K562 (cell line): ENCODE measurements at regions not wholly inside any gene's neighbourhood (a gene's known extent, or its start where the extent isn't known, plus 50 kb on each side); places are given as distances from the start of the nearest gene placed in this dataset.

Experiments
- ATAC-seq: fragments of 200-7000 bp; cut with Tn5 transposase; 3 replicates; pipeline ENCODE4 v1.9.1; 2020; ENCODE audit warnings: moderate library complexity
- BruUV-seq: library from RNA; stranded (reverse); fragments of 400-500 nt; replicated peaks from 2 replicates; lab custom pipeline; 2021; lab: Mats Ljungman, UMichigan
- CTCF ChIA-PET: fragments of 300-600 bp; formaldehyde crosslinking; extraction: SDS; loops from one replicate; lab custom pipeline; 2021; ENCODE audit warnings: low intra/inter-chr PET ratio; lab: Yijun Ruan, JAX
- POLR2A ChIA-PET: fragments of 300-600, 350-650 bp; sonication (Branson Sonifier 250); formaldehyde crosslinking; extraction: SDS; loops from one replicate; lab custom pipeline; 2021; ENCODE audit warnings: antibody characterized with exemption, inconsistent platforms; lab: Yijun Ruan, JAX
- DNase-seq, 4 experiments: peaks; one replicate each; pipeline versions ENCODE4 v3.0.0 to v3.0.0-alpha.2; 2011 to 2018; ENCODE audit warnings: low spot score in 3 of 4, mixed read lengths in 3 of 4; ENCODE audit errors: extremely low read depth in 1 of 4
- FAIRE-seq: peaks from 2 replicates; lab custom pipeline; 2011; peaks lifted over from hg19 to GRCh38; lab: Jason Lieb, UNC
- H2AFZ ChIP-seq: 2 replicates; pipeline ENCODE4 v1.6.0; 2011; ENCODE audit warnings: low read depth, low read length, control low read depth, inconsistent platforms
- H3K27ac ChIP-seq: fragments of 200-600 bp; 3 replicates; pipeline ENCODE4 v1.8.0; 2011; ENCODE audit warnings: low read depth, mild to moderate bottlenecking, control low read depth, inconsistent platforms, low read length, moderate library complexity, mixed read lengths; ENCODE audit errors: extremely low read depth
- H3K27me3 ChIP-seq, 2 experiments: fragments of 300-600 bp in 1 of 2; 2 replicates in 1 of 2; 3 replicates in 1 of 2; pipeline versions ENCODE4 v1.6.0 to v1.8.0; 2011; ENCODE audit warnings: inconsistent platforms in 2 of 2, low read length in 2 of 2, mild to moderate bottlenecking in 1 of 2, mixed read lengths in 1 of 2, moderate library complexity in 1 of 2; ENCODE audit not compliant: control insufficient read depth in 2 of 2, insufficient read depth in 2 of 2
- H3K36me3 ChIP-seq: fragments of 300-600 bp; 3 replicates; pipeline ENCODE4 v1.8.0; 2011; ENCODE audit warnings: mild to moderate bottlenecking, low read length, inconsistent platforms; ENCODE audit not compliant: control insufficient read depth, insufficient read depth
- H3K4me1 ChIP-seq, 2 experiments: fragments of 200-600 bp in 1 of 2; replicated peaks in 1 of 2; 2 replicates in 1 of 2; 3 replicates in 1 of 2; pipeline versions ENCODE4 v1.5.1 to v1.8.0; 2011; ENCODE audit warnings: inconsistent platforms in 2 of 2, low read length in 2 of 2, mild to moderate bottlenecking in 1 of 2, mixed read lengths in 1 of 2, moderate library complexity in 1 of 2; ENCODE audit not compliant: control insufficient read depth in 2 of 2, insufficient read depth in 2 of 2
- H3K4me2 ChIP-seq: 2 replicates; pipeline ENCODE4 v1.6.1; 2011; ENCODE audit warnings: low read length, control low read depth, inconsistent platforms, mixed read lengths; ENCODE audit not compliant: insufficient read depth
- H3K4me3 ChIP-seq: fragments of 200-600 bp; sonication (generic), shearing (Covaris generic); 2 replicates; pipeline ENCODE4 v1.5.1; 2016; ENCODE audit warnings: control low read depth, inconsistent platforms
- H3K79me2 ChIP-seq: fragments of 200-600 bp; 3 replicates; pipeline ENCODE4 v1.8.0; 2011; ENCODE audit warnings: low read length, inconsistent platforms; ENCODE audit not compliant: control insufficient read depth, insufficient read depth
- H3K9ac ChIP-seq, 2 experiments: 2 replicates each; pipeline versions ENCODE4 v1.6.0 to v1.6.1; 2011; ENCODE audit warnings: low read depth in 2 of 2, low read length in 2 of 2, control low read depth in 1 of 2, inconsistent platforms in 1 of 2, mild to moderate bottlenecking in 1 of 2, mixed read lengths in 1 of 2; ENCODE audit not compliant: insufficient read depth in 1 of 2
- H3K9me1 ChIP-seq: one replicate; pipeline ENCODE4 v1.6.0; 2011; ENCODE audit warnings: inconsistent platforms, mild to moderate bottlenecking, low read length, moderate library complexity; ENCODE audit not compliant: control insufficient read depth, insufficient read depth
- H3K9me3 ChIP-seq: replicated peaks from 2 replicates; pipeline ENCODE4 v1.5.1; 2011; ENCODE audit warnings: low read depth, low read length, inconsistent platforms; ENCODE audit not compliant: control insufficient read depth, insufficient read depth
- H4K20me1 ChIP-seq: replicated peaks from 2 replicates; pipeline ENCODE4 v1.6.1; 2011; ENCODE audit warnings: low read length, inconsistent platforms, mixed read lengths; ENCODE audit not compliant: control insufficient read depth, insufficient read depth
- CCNT2 ChIP-seq: IDR thresholded peaks from 2 replicates; pipeline ENCODE4 v1.6.1; 2011; ENCODE audit warnings: borderline replicate concordance, low read depth, mild to moderate bottlenecking, moderate library complexity, mixed read lengths, low read length; ENCODE audit not compliant: insufficient read length; ENCODE audit errors: extremely low read depth
- LARP7 ChIP-seq: fragments of 450-650 bp; IDR thresholded peaks from 2 replicates; pipeline ENCODE4 v1.6.1; 2016
- NR3C1 ChIP-seq: sonication (generic); formaldehyde crosslinking; IDR thresholded peaks from 2 replicates; pipeline ENCODE4 v1.8.1; 2022; ENCODE audit warnings: missing genetic modification reagents
- ZFPM2 ChIP-seq: fragments of 250-450 bp; sonication (Bioruptor Pico); IDR thresholded peaks from 2 replicates; pipeline ENCODE4 v1.5.1; 2022; ENCODE audit warnings: mild to moderate bottlenecking
- ZNF217 ChIP-seq: sonication (generic); formaldehyde crosslinking; IDR thresholded peaks from 2 replicates; pipeline ENCODE4 v1.8.0; 2022; ENCODE audit warnings: mild to moderate bottlenecking, missing genetic modification reagents
- ZSCAN29 ChIP-seq: fragments of 450-650 bp; IDR thresholded peaks from 2 replicates; pipeline ENCODE4 v1.6.1; 2017
- WGBS: fragments of 100-300 bp; shearing (Covaris generic); methylation state at CpG from one replicate; pipeline ENCODE4 v1.1.6; 2016; ENCODE audit warnings: low coverage, mixed read lengths; ENCODE audit not compliant: insufficient coverage; ENCODE audit errors: missing lambda C conversion rate; 5-methylcytosine and 5-hydroxymethylcytosine counted together
- in situ Hi-C: fragments of 300-500 bp; cut with MboI; formaldehyde crosslinking; loops from 4 replicates; pipeline ENCODE4 v1.15.0; 2018; ENCODE audit warnings: inconsistent platforms, mixed read lengths
- intact Hi-C: fragments of 100-400 bp; cut with micrococcal nuclease; formaldehyde crosslinking; loops from 2 replicates; pipeline ENCODE4 v1.14.2; 2022
- TF ChIP-seq, protein P1 (sequence below): fragments of 250-450 bp; sonication (Bioruptor Pico); IDR thresholded peaks from 2 replicates; pipeline ENCODE4 v1.4.0; 2020; ENCODE audit warnings: mild to moderate bottlenecking
- TF ChIP-seq, protein P2 (sequence below): fragments of 450-650 bp; IDR thresholded peaks from 2 replicates; pipeline ENCODE4 v1.6.1; 2016; ENCODE audit warnings: low read depth, mild to moderate bottlenecking, moderate library complexity

DNA sequence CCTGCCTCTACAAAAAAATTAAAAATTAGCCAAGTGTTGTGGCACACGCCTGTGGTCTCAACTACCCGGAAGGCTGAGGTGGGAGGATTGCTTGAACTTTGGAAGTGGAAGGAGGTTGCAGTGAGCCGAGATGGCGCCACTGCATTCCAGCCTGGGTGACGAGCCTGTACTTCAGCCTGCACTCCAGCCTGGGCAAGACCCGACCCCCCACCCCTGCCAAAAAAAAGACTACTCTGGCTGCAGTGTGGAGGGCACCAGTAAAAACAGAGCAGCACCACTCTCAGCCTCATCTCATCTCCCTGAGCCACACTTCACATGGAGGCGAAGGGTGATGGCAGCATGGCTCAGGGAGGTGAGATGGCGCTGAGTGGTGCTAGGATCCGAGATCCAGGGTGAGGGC lies 50.3 kb upstream of the THY1 start (continued):
- TF ChIP-seq, protein P1, sequence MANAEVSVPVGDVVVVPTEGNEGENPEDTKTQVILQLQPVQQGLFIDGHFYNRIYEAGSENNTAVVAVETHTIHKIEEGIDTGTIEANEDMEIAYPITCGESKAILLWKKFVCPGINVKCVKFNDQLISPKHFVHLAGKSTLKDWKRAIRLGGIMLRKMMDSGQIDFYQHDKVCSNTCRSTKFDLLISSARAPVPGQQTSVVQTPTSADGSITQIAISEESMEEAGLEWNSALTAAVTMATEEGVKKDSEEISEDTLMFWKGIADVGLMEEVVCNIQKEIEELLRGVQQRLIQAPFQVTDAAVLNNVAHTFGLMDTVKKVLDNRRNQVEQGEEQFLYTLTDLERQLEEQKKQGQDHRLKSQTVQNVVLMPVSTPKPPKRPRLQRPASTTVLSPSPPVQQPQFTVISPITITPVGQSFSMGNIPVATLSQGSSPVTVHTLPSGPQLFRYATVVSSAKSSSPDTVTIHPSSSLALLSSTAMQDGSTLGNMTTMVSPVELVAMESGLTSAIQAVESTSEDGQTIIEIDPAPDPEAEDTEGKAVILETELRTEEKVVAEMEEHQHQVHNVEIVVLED (CRISPR knock-in tag) = no peak
- TF ChIP-seq LARP7 (no peak), NR3C1 (CRISPR knock-in tag) (no peak), CCNT2 (no peak), ZFPM2 (CRISPR knock-in tag) (no peak), ZNF217 (CRISPR knock-in tag) (no peak), ZSCAN29 (no peak)
- TF ChIP-seq, protein P2, sequence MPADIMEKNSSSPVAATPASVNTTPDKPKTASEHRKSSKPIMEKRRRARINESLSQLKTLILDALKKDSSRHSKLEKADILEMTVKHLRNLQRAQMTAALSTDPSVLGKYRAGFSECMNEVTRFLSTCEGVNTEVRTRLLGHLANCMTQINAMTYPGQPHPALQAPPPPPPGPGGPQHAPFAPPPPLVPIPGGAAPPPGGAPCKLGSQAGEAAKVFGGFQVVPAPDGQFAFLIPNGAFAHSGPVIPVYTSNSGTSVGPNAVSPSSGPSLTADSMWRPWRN = no peak

DNA sequence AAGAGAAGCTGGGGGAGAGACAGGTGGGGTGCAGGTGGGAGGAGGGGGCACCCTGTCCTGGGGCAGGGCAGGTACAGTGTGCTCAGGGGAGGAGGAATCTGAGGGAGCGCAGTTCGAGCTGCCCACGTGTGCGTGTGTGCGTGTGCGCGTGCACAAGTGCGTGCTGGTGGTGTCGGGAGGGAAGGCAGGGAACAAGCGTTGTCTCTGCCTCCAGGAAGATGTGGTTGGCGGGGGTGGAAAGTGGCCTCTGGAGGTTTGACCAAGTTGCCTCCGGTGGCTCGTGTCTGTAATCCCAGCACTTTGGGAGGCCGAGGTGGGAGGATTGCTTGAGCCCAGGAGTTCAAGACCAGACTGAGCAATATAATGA lies 49.9 kb upstream of the THY1 start:
- Histone ChIP-seq H3K4me3 (no peak overlapping the region), H2AFZ (no peak overlapping the region), H3K9me3 (no peaks in the 10 kb centered on the region), H3K27ac (no peak overlapping the region), H3K4me1 (peaks cover 4 to 11% of the 10 kb centered on the region in 2 experiments; a peak in 4 of 5 replicates), H3K79me2 (no peaks in the 10 kb centered on the region), H3K27me3 (0 out of 5 replicates have a peak, but pooled peaks cover 0 to 9% of the 10 kb centered on the region in 2 experiments), H3K4me2 (no peak overlapping the region), H3K36me3 (no peaks in the 10 kb centered on the region), H3K9me1 (no peaks in the 10 kb centered on the region), H4K20me1 (0 out of 2 replicates have a peak, but pooled peaks cover 2% of the 10 kb centered on the region), H3K9ac (no peak overlapping the region)
- intact Hi-C loops (loop anchor here (5.0 kb wide), 1 partner anchor 46 kb away; no protein-coding TSS in a partner anchor), in situ Hi-C loops (loop anchor here (5.0 kb wide), 1 partner anchor 116 kb away; no protein-coding TSS in a partner anchor)
- no peak for DNase-seq
- no TSS peak for BruUV-seq
- WGBS = 55% methylated on average over 13 of the region's 14 CpGs
- ATAC-seq = no peak
- ChIA-PET CTCF (interaction anchor here (0.7 kb wide), 2 partner anchors 117 to 135 kb away, joined by 3 read pairs; no protein-coding TSS in a partner anchor), POLR2A (no interaction called here)
- no peak for FAIRE-seq
